GM10248 (cell line): ENCODE measurements at regions not wholly inside any gene's neighbourhood (a gene's known extent, or its start where the extent isn't known, plus 50 kb on each side); places are given as distances from the start of the nearest gene placed in this dataset.

Experiments used
- CTCF ChIA-PET: fragments of 300-600 bp; sonication (Branson Sonifier 250); formaldehyde crosslinking; extraction: SDS; loops from one replicate; lab custom pipeline; 2021; ENCODE audit warnings: antibody characterized with exemption; lab: Yijun Ruan, JAX
- POLR2A ChIA-PET: fragments of 350-650 bp; sonication (Branson Sonifier 250); formaldehyde crosslinking; extraction: SDS; loops from one replicate; lab custom pipeline; 2020; ENCODE audit warnings: antibody characterized with exemption; lab: Yijun Ruan, JAX
- DNase-seq: peaks from one replicate; pipeline ENCODE4 v3.0.0; 2012; ENCODE audit errors: extremely low spot score
- CTCF ChIP-seq: IDR thresholded peaks from 2 replicates; pipeline ENCODE4 v1.5.1; 2012; ENCODE audit warnings: mild to moderate bottlenecking, low read depth; ENCODE audit errors: extremely low read depth, missing control alignments, control extremely low read depth

- CTCF ChIA-PET: interaction anchor here (1.2 kb wide), 1 partner anchor 17 kb away, joined by 4 read pairs; no protein-coding TSS in a partner anchor
- no peak for TF ChIP-seq CTCF
- no peak for DNase-seq
- POLR2A ChIA-PET: no interaction called here
These were observed 219.2 kb upstream of the ZNF32 start for GRCh38 chr10:43867667-43868565.

DNA sequence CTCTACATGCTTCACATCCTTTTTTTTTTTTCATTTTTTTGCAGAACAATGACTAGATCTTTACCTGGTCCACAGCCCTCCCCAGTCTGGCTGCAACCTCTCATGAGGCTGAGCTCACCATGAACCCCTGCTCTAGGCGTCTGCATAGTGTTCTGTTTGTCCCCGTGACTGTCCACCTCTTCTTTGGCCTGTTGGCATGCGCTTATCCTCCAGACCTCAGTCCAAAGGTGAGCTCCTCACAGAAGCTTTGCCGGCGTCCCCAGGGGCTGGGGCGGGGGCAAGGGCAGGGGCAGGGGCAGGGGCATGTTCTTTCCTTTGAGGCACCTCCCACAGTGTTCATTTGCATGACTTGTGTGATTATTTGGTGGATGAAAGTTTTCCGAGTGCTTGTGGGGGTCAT is 218.4 kb upstream of the ZNF32 start:
- TF ChIP-seq CTCF: no peak
- no peak for DNase-seq
- POLR2A ChIA-PET: no interaction called here
- CTCF ChIA-PET: interaction anchor here (1.0 kb wide), 1 partner anchor 24 kb away, joined by 3 read pairs; no protein-coding TSS in a partner anchor

DNA sequence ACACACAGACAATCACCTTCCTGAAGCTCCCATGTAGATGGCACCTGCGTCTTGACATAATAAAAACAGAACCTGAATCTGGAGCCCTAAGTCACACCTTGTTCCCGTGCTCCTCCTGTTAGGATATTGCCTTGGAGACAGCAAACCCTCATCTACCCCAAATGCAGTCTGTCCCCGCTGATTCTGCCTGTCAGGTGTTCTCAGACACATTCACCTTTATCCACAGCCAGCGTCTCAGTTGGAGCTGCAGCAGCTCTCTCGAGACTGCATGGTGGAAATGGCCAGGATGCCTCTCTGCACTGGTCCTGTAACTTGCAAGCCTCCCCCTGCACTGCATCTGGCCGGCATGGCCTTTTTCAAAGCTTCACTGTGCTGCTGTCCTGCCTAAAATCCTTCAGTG is 218.0 kb upstream of the ZNF32 start:
- no peak for TF ChIP-seq CTCF
- CTCF ChIA-PET: interaction anchor here (1.0 kb wide), 1 partner anchor 24 kb away, joined by 3 read pairs; no protein-coding TSS in a partner anchor
- no peak for DNase-seq
- POLR2A ChIA-PET: no interaction called here

- ChIA-PET CTCF (interaction anchor here (0.8 to 1.3 kb wide), 2 partner anchors 45 to 182 kb away, joined by 3 to 5 read pairs; no protein-coding TSS in a partner anchor), POLR2A (no interaction called here)
- TF ChIP-seq CTCF: no peak
- DNase-seq: no peak
These were observed 216.8 kb upstream of the ZNF32 start for GRCh38 chr10:43865265-43866135.

GRCh38 chr10:43864656-43865055 is 216.0 kb upstream of the ZNF32 start:
- TF ChIP-seq CTCF: no peak

More at GRCh38 chr10:43864656-43865055, 216.0 kb upstream of the ZNF32 start:
- CTCF ChIA-PET: interaction anchor here (1.3 kb wide), 1 partner anchor 181 kb away, joined by 5 read pairs; no protein-coding TSS in a partner anchor
- DNase-seq: no peak
- POLR2A ChIA-PET: no interaction called here
